HG03575 (cell line): ENCODE measurements at regions not wholly inside any gene's neighbourhood (a gene's known extent, or its start where the extent isn't known, plus 50 kb on each side); places are given as distances from the start of the nearest gene placed in this dataset.
"Not testable (repeated sequence)": the region's sequence is repeated elsewhere in the genome, so short reads cannot be mapped to it uniquely, and the experiment has no call there.

Source experiments
- ATAC-seq: cut with Tn5 transposase; IDR thresholded peaks from one replicate; pipeline ENCODE4 v1.9.1; 2021; ENCODE audit not compliant: unreplicated experiment, insufficient number of reproducible peaks, low FRiP score; ENCODE audit errors: extremely low read depth

DNA sequence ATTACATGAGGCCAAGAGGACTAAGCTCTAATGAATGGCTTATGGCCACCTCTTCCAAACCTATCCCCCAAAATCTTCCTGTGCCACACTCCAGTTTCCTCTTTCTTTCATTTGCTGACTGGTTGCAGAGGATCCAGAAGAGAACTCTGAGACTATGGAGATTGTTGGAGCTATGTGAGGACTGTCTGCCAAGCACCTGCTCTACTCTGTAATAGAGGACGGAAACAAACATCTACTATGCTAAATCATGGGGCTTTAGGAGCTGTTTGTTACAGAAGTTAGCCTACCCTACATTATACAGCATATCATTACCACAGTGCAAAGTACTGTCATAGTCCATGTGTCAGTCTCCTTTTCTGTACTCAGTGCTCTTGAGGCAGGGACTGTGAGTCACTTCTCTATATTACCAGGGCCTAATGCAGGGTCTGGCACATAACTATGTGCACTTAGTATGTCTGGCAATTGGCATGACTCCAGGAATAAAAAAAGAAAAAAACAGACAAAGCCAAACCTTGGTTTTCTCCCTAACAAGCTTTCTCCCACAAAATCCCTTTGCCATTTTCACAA, 95.1 kb downstream of the RPAP3 start:
- no peak for ATAC-seq

DNA sequence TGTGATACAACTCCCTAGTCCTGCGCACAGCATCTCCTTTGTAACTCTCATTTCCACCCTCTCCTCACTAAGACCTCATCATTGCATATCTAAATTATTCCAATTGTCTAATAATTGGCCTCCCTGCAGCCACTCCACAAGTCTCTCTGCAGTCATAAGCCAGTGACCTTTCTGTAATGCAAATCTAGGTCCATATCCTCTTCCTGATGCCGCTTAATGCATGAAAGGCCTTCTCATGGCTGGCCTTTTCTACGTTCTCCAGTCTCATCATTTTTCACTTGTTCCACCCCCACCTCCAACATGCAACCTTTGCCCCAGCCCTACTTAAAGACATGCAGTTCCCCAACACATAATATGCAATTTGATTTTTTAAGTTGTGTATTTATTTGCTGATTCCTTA, 96.0 kb downstream of the RPAP3 start:
- ATAC-seq: no peak

DNA sequence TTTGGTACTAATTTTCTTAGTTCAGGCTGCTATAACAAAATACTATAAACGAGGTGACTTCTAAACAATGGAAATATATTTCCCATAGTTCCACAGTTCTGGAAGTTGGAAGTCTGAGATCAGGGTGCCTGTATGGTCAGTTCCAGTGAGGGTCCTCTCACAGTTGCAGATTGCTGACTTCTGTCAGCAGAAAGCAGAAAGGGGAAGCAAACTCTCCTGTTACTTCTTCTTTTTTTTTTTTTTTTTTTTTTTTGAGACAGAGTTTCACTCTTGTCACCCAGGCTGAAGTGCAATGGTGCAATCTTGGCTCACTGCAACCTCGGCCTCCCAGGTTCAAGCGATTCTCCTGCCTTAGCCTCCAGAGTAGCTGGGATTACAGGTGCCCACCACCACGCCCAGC, 97.2 kb downstream of the RPAP3 start:
- not testable (repeated sequence) for ATAC-seq

DNA sequence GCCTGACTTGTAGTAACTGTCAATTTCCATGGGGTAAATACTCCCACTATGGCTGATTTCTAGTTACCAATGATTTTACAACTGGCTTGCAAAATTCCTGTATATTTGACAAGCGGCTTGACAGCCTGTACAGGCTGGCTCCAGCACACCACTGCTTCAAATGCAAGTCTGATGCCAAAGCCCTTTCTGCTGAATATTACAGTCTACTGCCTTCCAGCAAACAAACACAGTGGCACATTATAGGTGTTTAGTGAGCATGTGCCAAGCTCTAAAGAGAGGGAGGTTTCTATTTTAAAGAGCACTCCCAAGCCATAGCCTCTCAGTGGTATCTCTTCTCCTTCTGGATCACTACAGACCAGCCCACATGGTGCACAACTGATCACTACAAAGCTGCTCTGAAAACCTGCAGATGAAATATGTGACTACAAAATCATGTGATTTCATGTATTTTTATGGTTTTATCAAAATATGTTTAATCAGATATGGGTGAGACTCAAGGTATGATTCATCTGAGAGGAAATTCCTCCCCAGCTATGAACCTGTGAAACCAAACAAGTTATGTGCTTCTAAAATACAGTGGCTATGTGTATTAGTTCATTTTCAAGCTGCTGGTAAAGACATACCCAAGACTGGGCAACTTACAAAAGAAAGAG, 101.5 kb downstream of the RPAP3 start:
- ATAC-seq: no peak

DNA sequence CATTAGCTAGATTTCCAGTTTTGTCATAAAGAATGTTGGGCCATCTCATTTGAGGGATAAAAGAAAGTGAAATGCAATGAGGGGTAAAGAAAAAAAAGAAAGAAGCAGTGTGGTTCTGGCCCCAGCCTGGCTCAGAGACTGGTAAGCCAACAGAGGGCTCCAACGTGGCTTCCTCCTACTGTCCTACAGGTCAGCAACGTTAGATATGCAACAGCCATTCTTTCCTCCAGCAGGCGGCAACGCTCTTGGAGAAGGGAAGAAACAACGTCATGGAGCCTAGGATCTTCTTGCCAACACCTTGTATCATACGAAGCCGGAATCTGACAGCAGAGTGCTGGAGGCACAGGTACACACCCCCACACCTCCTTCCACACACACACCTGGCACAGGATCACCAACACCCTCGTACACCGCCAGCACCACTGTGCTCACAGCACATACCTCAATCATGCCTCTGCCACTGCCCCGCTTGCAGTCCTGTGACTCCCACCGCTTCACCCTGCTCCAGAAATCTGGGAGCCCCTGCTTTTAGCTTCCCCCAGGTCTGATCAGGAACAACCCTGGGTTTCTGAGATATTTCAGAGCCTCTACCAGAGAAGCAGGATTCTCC, 102.8 kb downstream of the RPAP3 start:
- no peak for ATAC-seq

DNA sequence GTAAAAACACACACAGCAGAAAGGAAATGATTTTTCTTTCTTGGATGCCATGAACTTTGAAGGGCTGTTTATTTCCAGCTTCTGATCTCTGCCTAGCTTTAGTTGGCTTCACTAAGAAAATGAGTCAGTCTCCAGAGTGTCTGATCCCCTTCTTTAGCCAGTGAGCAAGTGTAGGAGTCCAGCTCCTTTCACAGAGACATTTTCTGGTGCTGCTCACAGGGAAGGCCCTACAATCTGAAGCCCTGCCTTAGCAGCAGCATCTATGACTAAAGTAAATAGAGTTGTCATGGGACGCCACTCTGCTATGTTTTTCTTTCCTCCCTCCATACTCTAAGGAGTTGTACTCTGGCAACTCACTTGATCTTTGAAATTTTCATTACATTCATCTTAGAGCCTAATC, 103.5 kb downstream of the RPAP3 start:
- no peak for ATAC-seq

DNA sequence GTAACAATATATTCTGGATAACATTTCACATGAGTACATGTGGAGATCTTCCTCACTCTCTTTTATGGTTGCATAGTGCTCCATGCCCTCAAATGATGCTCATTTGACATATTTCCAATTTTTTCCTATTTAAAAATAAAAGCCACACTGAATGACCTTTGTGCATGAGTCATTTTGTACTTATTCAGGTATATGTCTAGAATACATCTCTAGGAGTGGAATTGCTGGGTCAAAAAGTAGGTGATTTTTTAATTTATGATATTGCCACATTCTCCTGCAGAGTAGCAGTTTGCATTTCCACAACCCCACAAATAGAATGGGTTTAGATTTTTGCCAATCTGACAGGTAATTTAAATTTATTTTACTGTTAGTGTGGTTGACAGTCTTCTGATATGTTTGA, 104.8 kb downstream of the RPAP3 start:
- no peak for ATAC-seq

DNA sequence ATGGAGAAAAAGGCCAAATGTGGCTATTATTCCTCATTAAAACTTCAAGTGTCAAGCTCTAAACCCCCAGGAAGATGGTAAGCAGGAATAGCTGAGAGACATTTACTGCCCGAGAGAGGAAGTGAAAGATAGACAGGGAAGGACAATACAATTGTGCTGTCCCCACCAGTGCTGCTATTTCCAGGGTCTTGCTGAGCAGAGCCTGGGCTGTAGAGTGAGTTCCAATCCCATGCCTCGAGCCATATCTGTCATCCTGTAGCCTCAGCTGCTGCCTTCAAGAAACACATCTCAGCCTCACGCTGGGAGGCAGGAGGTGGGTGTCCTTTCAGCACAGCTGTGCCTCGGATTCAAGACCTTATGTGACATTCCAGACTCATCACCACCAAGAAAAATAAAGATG, 114.0 kb downstream of the RPAP3 start:
- ATAC-seq: no peak

DNA sequence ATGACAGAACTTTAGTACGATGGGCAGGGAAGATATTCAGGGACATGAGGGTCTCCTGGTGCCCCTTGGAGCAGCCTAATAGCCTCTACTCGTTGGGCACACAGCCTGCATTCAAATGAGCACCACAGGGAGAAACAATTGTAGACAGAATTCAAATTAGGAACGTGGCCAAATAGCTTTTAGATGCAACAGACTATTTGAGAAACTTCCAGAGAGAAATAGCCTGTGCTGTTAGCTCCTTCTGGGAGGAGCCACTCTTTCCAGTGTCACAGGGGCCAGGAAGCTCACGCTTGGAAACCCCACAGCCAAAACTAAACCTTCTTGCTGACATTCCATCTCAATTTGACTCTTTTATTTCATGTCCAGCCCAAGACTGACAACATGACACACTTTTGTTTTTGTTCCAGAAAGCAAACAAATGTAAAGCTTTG, 114.5 kb downstream of the RPAP3 start:
- ATAC-seq: no peak

DNA sequence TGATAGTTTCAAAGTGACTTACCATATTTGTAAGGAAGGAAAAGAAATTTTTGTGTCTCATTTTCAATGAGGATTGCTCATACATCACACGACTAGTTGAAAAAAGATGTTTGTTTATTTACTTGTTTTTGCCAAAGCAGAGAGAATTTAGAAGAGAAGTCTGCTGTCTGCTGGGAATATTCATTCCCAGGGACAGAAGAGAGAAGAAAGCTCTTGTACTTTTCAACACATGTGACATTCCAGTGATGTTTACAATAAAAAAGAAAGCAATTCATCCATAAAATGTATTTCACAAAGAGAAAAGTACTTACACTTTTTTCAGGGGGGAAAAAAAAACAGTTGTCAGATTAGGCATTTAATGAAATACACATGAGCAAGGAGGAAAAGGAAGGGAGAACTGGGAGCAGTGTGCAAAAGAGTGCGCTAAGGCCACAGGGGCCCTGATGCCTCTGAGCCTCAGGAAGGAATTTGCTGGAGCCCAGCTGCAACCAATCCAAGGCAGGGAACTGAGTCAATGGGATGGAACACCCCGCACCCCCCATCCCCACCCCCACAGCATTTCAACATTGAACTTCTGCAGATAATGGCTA, 115.0 kb downstream of the RPAP3 start:
- ATAC-seq: no peak

DNA sequence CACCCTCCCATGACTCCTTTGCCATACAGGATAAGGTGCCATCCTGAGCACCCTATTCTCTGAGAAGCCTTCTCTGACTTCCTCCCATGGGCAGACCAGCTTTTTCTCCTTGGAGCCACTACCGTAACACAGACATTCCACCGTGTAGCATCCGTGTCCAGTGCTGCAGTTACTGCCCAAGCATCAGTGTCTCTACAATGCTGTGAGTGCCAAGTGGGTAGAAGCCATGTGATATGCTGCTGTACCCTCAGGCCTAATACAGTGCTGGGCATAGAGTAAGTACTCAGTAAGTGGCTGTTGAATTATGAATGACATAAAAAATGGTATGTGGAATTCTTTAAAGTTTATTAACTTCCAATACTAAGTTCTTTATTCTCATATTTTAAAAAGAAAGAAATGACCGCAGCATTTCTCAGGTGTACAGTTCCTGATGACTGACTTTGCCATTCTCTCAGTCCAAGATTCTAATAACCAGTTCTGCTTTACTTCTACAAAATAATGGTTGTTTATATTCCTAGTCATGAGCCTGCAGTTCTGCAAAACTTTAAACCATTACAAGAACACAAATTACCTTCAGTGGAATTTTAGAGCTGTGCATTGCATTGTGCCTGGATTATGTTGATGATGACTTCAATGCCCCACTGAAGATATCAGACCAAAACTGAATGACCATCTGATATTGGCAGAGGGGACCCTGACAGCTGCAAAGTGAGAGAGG, 118.7 kb downstream of the RPAP3 start:
- ATAC-seq: no peak

DNA sequence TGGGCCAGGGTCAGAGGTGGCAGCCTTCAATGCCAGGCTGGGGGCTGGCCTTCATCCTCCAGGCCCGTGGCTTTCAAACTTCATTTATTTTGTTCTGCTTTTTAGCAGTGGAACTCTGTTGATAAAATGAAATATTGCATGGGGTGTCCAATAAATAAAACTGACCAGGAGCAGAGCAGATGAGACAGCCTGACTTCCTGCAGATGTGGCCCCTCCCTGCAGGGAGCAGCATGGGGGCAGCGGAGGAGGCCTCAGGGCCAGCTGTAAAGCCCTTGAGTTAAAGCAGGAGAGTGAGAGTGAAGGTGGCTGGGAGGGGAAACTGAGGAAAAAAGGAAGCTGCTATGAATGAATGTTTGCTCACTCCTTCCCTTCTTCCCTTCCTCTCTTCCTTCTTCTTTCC, 120.3 kb downstream of the RPAP3 start:
- ATAC-seq: no peak

DNA sequence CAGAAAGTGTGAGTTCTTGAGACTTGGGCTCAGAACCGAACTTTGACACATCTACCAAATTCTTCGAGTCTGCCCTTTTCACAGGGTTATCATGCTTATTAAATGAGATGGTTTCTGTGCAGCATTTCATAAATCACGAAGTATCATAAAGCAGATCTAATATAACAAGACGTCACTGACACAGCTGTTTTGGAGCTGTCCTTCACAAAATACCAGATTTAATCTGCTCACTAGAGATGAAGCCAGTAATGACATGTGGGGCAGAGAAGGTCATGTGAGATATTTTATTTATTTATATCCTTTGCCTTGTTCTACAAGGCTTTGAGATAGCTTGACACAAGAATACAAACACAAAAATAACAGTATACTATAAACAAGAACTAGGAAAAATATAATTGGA, 127.0 kb downstream of the RPAP3 start:
- ATAC-seq: no peak

DNA sequence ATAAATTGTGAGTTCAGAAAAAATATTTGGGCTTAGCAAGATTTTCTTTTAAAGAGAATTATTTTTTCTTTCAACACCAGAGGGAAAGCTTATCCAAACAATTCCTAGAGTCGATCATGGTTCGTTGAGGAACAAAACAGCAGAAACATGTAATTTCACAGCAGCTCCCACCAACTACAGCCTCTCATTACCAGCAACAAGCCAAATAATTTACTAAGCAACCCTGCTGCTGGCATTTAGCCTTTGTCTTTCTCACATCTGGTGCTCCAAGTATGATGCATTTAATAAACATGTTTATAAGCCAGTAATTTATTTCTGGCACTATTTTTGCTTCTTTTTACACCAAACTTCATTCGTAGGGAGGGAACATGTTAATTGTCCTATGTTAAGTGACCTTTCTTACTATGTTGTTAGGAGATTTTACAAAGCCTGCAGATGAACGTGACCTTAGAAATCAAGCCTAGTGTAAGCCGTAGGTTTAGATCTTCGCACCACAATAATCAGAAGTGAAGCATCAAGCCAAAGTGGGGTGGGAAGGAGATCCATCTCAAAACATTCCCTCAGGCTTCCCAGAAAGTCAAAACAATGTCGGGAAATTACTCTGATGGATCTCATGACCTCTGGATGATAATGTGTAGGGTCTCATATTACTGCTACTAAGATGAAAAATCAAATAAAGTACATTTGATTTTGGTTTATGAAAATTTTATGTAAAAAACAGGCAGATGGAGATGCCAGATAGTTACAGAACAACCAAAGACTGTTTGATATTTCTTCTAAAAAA, 128.4 kb downstream of the RPAP3 start:
- ATAC-seq: no peak

DNA sequence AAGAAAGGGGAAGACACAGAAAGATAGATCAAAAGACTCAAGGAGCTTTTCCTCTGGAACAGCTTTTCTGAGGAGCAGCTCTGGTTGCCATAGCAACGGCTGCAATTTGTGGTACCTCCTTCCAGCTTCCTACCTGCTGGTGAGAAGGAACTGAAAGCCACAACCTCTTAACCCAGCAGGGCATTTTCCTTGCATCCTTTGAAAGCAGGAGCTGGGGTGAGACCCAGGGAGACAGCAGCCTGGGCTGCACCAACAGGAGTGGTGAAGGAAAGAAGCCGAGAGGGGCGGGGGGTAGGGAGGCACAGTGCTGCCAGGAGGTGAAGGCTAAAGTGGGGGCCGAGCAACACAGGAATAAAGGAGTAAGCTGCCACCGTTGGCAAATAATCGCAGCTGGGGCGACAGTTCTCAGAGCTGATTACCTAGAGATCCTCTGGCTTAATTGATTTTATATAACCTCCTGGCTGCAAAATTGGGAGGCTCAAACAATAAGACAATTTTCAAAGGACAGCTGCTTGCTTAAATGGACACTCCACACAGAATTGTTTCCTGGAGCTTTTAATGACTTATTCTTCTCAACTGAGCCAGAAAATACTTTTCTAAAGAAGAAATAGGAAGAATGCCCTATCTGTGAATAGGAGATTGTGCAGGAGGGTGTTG, 129.4 kb downstream of the RPAP3 start:
- ATAC-seq: no peak

DNA sequence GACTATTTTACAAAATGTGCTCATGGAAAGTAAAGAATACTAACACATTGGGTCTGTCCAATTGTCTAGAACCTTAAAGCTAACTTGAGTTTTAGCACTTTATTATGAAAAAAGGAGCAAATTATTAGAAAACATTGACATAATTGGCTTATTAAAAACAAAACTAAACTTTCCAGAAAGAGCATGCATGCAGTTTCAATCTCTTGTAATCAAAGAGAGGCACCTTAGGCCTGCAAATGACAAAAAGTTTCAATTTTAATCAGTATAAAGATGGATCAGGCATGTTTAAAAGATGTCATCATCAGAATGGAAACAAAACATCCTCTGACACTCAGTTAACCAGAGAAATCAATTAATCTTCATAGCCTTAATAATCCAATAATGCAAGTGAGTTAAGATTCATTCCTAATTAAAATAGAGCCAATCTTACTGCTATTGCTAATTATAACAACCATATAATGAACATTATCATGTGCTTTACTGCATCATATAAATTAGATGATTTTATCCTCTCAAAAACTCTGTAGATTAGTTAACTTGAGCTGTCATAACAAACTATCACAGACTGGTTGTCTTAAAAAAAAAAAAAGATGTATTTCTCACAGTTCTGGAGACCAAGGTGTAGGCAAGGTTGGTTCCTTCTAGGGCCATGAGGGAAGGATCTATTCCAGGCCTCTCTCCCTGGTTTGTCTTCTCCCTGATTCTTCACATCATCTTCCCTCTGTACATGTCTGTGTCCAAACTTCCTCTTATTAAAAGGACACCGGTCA, 131.4 kb downstream of the RPAP3 start:
- no peak for ATAC-seq

DNA sequence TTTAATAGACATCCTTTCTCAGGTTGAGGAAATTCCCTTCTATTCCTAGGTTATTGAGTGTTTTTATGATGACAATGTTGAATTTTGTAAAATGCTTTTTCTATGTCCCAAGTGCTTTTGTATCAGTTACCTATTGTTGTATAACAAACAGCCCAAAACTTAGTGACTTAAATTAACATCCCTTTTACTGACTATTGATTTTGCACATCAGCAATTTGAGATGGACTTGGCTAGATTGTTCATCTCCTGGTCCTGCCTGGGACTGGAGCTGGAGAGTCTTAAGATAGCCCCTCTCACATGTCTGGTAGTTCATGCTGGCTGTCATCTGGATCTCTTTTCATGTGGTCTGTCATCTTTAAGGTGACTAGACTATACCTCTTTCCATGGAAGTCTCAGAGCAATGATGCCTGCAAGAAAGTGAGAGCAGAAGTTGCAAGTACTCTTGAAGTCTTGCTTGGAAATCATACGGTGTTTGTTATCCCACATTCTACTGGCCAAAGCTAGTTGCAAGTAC, 132.6 kb downstream of the RPAP3 start:
- no peak for ATAC-seq

DNA sequence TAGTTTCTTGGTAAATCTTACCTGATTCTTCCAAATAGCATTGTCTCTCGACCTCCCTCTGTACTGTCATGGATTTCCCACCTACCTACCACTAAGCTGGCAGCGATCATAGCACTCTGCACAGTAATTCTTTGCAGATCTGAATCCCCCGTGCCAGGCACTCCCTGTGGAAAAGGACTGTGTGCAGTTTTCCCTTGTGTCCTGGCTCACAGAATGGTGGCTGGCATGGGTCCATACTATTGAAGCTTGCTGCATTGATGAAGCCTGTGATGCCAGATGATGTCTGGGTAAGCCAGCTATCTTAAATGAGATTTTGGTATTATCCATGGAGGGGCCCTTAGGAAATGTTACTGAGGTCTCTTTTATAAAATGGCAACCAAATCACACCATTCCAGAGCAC, 135.7 kb downstream of the RPAP3 start:
- no peak for ATAC-seq
